ENCODE measurements at regions not wholly inside any gene's neighbourhood (a gene's known extent, or its start where the extent isn't known, plus 50 kb on each side); places are given as distances from the start of the nearest gene placed in this dataset.

DNA sequence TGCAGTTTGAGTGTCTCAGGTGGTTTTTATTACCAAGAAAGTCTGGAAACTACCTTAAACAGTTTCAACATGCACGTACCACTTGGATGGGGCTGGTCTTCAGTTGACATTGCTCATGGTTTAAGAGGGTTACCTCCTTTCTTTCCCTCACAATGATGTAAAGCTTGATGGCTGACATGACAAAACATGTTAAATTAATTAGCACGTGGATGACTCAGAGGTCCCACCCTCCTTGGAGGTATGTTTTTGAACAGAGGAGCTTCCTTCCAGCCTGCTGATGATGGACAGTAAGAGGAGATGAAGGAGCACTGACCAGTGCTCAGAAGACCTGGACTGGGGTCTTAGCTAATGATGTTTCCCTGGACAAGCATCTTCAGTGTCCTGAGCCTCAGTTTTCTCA lies 322.3 kb upstream of the PODXL start:
- TF ChIP-seq, protein P1, sequence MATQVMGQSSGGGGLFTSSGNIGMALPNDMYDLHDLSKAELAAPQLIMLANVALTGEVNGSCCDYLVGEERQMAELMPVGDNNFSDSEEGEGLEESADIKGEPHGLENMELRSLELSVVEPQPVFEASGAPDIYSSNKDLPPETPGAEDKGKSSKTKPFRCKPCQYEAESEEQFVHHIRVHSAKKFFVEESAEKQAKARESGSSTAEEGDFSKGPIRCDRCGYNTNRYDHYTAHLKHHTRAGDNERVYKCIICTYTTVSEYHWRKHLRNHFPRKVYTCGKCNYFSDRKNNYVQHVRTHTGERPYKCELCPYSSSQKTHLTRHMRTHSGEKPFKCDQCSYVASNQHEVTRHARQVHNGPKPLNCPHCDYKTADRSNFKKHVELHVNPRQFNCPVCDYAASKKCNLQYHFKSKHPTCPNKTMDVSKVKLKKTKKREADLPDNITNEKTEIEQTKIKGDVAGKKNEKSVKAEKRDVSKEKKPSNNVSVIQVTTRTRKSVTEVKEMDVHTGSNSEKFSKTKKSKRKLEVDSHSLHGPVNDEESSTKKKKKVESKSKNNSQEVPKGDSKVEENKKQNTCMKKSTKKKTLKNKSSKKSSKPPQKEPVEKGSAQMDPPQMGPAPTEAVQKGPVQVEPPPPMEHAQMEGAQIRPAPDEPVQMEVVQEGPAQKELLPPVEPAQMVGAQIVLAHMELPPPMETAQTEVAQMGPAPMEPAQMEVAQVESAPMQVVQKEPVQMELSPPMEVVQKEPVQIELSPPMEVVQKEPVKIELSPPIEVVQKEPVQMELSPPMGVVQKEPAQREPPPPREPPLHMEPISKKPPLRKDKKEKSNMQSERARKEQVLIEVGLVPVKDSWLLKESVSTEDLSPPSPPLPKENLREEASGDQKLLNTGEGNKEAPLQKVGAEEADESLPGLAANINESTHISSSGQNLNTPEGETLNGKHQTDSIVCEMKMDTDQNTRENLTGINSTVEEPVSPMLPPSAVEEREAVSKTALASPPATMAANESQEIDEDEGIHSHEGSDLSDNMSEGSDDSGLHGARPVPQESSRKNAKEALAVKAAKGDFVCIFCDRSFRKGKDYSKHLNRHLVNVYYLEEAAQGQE (IDR thresholded peaks at IDR 0.05; ENCODE audit: insufficient replicate concordance, low read depth) = no peak
- TF ChIP-seq CTCF (IDR thresholded peaks at IDR 0.05; ENCODE audit: insufficient read depth, low read length) = no peak
